GM21390 (cell line): ENCODE measurements at regions not wholly inside any gene's neighbourhood (a gene's known extent, or its start where the extent isn't known, plus 50 kb on each side); places are given as distances from the start of the nearest gene placed in this dataset.

Experiments used
- ATAC-seq: cut with Tn5 transposase; IDR thresholded peaks from one replicate; pipeline ENCODE4 v1.9.1; 2021; ENCODE audit not compliant: unreplicated experiment

DNA sequence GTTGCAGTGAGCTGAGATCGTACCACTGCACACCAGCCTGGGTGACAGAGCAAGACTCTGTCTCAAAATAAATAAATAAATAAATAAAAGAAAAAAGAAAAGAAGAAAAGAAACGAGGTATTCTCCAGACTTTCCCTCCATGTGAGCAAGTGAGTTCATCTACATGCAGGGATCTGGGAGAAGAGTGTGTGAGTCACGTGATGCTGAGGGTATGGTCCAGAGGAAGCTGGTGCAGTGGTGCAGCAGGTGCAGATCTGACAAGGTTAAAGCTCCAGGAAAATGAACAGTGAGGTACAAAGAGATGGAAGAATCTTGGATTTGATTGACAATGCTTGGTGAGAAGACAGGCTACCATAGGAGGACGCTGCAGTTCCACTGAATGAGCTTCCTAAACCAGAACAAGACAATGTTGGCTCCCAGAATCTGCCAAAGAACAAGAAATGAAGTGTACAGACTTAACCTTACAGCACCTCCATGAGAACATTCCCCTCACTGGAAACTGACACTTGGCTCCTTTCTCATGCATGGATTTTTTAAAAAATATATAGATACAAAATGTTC lies 79.5 kb upstream of the BTBD3 start:
- no peak for ATAC-seq

DNA sequence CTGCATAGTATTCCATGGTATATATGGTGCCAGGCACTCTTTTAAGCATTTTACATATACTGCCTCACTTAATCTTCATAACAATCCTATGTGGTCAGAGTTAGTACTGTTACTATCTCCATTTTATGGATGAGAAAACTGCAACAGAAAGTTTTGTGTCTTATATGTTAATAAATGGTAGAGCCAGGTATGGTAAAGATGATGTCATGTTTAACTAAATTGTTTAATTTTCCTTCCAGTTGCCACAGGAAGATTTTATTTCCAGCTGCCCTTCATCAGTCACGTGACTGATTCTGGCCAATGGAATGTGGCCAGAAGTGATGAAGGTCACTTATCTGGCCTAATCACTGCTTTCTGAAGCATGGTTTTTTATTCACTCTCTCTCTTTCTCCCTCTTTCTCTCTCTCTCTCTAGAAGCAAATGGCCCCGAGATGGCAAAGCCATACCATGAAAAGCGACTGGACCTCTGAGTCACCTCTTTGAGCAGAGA lies 75.7 kb upstream of the BTBD3 start:
- no peak for ATAC-seq

DNA sequence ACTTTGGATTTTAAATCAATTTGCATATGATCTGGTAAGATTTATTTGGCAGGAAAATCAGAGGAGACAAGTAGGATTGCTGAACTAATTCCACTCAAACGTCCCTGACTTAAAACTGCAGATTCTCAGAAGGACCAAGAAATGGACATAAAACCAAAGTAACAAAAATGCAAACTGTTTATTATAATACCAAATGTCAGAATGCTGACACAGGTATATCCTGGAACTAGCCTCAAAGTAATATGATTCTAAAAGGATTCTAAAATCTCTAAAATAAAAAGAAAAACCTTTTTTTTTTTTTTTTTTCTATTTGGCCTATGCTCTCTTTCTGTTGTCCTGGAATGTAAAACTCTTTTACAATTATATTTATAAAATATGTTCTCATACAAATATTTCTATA lies 74.4 kb upstream of the BTBD3 start:
- no peak for ATAC-seq

DNA sequence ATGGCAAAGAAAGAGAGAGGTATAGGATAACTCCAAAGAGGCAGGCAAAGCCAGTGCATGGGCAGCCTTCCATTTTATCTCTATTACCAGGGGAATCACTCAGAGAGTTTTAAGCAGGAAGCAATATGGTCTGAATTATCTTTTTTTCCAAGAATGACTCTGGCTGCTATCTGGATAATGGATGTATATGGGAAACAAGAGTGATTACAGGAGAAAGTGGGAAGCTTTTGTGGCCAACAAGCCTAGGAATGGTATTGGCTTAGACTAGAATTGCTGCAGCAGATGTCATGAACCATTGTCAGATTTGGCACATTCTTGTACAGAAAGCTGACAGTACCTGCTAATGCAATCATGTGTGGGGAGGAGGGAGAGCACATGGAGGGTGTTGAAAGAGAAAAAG lies 73.0 kb upstream of the BTBD3 start:
- ATAC-seq = no peak

DNA sequence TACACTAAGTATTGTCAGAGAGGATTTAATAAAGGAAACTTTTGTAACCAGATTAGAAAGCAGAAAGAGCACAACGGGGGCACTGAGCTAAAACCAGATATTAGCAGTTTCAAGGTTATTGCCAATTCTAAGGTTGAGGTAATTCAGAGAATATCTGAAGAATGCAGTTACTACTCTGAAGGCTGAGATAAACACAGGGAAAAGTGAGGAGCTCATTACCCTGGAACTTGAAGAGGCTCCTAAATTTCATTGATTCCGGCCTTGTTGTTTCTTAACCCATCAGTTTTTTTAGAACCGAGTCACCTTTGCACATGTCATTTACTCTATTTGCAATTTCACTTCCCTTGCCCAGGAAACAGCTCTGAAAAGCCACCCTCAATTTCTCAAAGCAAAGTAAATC lies 72.4 kb upstream of the BTBD3 start:
- no peak for ATAC-seq

DNA sequence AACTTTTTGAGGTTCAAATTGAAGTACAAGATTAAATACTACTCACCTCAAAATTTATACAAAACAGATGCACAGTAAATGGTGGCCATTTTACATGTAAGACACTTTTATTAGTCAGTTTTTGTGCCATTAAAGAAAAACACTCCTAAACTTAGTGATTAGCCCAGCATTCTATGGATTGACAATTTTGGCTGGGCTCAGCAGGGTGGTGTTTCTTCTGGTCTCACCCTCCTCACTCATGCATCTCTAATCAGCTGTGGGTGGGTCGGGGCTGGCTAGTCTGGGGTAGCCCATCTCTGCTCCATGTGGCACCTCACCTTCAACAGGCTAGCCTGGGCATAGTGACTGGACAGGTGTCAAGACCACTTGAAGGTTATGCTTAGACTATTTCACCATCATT lies 71.6 kb upstream of the BTBD3 start:
- no peak for ATAC-seq

DNA sequence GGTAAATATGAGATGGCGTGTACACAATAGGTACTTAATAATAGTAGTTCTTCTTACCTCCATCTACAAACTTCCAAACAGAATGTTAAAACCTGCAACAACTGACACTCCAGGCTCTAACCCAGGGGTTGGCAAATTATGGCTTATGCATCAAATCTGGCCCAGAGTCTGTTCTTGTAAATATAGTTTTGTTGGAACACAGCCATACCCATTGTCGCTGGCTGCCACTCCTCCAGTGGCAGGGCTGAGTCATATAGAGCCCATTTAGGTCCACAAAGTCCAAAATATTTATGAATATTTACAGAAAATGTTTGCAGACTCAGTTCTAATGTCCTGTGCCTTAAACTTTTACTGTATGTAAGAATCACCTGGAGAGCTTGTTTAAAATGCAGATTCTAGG lies 69.9 kb upstream of the BTBD3 start:
- no peak for ATAC-seq

DNA sequence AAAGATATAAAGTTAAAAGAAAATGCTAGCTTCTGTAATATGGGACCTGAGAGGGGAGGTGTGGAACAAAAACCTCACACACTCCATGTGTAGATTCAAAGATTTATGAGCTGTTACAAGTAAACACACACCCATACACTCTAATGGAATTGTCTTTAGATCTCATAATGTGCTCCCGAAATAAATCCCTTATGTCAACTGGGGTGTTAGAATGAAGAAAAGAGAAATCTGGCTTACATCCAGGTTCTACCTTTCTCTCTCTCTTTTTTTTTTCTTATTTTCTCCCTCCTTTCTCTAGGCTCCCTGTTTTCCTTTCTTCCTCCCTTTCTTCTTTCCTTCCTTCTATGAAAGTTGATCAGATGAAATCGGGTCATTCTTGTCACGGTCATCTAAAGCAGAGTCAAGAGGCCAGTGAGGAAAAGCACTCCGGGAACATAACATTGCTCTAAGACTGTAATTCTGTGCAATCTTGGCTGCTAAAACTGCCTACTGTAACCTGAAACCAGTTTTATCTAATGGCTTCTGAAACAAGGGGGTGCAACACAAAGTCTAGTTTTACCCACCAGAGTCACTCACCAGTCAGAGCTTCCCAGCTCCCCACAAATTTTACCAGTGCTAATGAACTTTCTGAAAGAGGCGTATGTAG lies 68.3 kb upstream of the BTBD3 start:
- ATAC-seq = no peak

DNA sequence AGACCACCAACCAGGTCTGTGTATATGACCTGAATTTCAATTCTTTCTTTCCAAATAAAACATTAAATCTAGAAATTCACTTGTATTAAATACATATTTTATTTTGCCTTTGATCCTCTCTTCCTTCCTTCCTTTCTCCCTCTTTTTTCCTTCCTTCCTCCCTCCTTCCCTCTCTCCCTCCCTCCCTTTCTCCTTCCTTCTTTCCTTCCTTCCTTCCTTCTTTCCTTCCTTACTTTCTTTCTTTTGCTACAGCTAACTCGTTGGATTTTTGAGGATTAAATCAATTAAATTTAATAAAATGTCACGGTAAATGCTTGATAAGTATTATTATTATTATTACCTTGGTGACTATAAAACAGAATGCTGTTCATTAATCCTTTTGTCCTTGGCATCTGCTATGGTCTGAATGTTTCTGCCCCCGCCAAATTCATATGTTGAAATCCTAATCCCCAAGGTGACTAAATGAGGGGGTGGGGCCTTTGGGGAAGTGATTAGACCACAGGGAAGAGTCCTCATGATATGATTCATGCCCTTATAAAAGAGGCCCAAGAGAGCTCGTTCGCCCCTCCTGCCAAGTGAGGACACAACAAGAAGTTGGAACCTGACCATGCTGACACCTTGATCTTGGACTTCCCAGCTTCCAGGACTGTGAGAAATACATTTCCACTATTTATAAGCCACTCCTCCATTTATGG lies 67.6 kb upstream of the BTBD3 start:
- ATAC-seq = no peak

DNA sequence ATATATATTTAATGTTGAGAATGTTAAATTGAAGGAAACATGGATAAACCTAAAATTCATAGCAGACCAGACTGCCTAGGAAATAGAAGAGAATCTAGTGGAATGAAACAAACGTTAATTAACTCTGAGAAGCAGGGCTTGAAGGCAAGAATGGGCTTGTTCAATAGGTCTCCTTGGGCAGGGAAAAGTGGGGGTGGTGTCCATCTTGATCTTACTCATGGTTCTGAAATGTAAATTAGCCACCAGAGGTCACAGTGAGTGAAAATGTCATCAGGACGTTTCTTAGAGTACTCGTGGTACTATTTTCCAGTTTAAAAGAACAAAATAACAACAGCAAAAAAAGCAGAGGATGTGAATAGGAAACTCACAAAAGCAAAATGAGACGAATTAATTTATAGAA lies 66.8 kb upstream of the BTBD3 start:
- ATAC-seq = no peak

DNA sequence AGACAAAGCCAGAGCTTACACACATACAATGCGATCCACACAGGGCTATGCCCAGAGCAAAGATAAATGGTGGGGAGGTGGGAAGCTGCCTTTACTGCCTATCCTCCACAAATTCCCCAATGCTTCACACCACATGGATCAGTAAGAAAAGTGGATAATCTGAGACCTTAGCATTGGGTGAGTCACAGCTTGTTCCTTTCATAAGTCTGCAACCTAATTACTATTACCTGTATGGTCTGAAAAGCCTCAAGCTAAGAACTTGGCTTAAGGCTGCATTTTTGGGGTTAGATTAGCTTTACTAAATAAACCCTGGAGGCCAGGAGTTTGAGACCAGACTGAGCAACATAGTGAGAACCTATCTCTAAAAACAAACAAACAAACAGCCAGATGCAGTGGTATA lies 66.0 kb upstream of the BTBD3 start:
- no peak for ATAC-seq

DNA sequence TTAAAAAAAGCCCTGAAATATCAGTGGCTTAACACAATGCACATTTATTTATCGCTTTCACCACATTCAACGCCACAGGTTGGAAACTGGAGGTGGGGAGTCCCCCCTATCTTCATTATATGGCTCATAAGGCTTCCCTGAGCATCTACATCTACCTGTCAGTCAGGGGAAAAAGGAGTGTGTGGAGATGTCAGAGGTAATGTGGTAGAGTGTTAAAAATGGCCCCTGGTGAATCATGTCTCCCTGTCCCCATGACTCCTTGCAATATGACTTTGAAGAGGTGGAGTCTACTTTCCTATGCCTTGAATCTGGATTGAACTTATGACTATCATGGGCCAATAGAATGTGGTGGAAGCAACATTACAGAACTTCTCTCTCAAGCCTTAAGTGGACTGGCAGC lies 65.5 kb upstream of the BTBD3 start:
- ATAC-seq = no peak

DNA sequence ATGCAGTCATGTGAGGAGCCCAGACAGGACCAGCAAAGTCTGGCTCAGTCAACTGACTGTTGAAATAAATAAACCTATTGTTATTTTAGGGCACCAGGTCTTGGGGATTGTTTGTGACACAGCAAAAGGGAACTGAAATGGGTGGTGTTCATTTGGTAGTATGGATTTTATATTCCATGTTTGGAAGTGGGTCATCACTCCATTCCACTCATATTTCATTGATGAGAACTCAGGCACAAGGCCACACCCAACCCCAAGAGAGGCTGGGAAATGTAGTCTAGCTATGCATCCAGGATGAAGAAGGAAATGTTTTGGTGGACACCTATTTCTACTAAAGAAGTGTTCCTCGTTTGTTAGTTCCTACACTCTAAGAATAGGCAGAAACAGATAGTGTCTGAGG lies 64.9 kb upstream of the BTBD3 start:
- no peak for ATAC-seq

DNA sequence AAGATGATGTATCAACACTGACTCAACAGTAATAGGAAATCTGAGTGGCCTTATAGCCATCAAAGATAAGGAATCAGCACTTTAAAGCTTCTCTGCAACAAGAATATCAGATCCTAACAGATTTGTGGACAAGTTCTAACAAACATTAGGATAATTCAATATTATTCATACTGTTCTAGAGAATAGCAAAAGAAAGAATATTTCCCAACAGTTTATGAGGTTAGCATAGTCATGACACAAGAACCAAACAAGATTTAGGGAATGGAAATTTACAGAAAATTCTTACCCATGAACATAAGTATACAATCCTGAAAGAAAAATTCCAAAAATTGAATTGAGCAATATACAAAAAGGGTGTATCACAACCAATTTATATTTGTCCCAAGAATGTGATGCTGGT lies 64.3 kb upstream of the BTBD3 start:
- no peak for ATAC-seq

DNA sequence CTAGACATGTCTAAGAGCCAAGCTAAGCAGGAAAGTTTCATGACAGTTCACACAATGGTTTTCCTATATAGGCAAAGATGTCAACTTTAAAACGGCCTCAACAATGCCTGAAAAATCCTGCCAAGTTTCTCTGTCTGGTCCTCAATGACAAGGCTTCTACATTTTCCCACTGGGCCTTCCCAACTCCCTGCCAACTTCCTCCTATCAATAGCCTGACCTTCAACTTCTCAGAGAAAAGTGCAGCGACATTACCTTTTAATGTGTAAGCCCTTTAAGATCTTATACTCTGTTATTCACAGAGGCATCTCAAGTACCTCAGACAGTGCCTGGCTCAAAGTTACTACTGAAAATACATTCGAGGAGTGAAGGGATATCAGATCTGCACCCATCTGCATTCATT lies 56.2 kb upstream of the BTBD3 start:
- no peak for ATAC-seq

DNA sequence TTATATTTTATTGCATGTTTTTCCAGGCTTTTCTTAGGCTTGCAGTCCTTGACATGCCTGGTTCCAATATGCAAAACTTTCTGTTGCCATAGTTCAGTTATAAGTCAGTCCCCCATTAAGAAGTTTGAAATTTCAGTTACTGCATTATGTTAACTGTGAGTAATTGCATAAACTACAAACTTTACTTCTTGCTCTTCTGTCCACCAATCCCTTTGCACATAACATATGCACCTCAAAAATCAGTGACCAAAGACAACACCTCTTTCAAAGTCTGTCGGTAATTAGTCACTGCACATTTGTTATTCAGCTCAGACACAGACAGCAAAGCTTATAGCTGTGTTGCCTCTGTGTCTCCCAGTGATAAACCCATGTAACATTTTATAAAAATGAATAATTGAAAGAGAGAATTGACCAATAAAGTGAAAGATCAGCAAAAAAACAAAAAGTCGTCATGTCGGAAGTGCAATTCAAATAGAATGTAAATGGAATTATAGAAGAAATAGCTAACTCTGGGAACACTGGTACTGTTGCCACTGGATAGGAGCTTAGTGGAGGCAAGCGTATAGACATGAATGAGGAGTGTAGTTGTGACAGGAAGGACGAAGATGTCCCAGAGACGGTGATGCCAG lies 50.3 kb upstream of the BTBD3 start:
- no peak for ATAC-seq
